ENCODE measurements at regions not wholly inside any gene's neighbourhood (a gene's known extent, or its start where the extent isn't known, plus 50 kb on each side); places are given as distances from the start of the nearest gene placed in this dataset.

- DNase-seq, result peak; percentile 32
- Histone ChIP-seq H3K4me3 (no peak overlapping the region), H3K27me3 (no peaks in the 10 kb centered on the region), H3K36me3 (no peaks in the 10 kb centered on the region), H3K9me3 (no peaks in the 10 kb centered on the region)
Observed at GRCh38 chr2:64288321-64289193, 144.3 kb upstream of the PELI1 start.

GRCh38 chr2:64289251-64289650 is 145.0 kb upstream of the PELI1 start:
- DNase-seq, result no peak
- H3K36me3 ChIP-seq, result no peaks in the 10 kb centered on the region
- no peaks in the 10 kb centered on the region for H3K9me3 ChIP-seq
- H3K27me3 ChIP-seq, result no peaks in the 10 kb centered on the region; the same call in 1 of the 2 replicates
- H3K4me3 ChIP-seq, result no peak overlapping the region

GRCh38 chr2:64289737-64290136 is 145.5 kb upstream of the PELI1 start:
- DNase-seq, result no peak

GRCh38 chr2:64291181-64291580 is 147.0 kb upstream of the PELI1 start:
- Histone ChIP-seq H3K9me3 (no peaks in the 10 kb centered on the region), H3K4me3 (no peak overlapping the region), H3K36me3 (no peaks in the 10 kb centered on the region), H3K27me3 (no peaks in the 10 kb centered on the region; the same call in none of the 2 replicates)
- DNase-seq, result peak; percentile 71

More at GRCh38 chr2:64289737-64290136, 145.5 kb upstream of the PELI1 start:
- no peaks in the 10 kb centered on the region for H3K36me3 ChIP-seq
- no peaks in the 10 kb centered on the region for H3K9me3 ChIP-seq
- no peak overlapping the region for H3K4me3 ChIP-seq
- H3K27me3 ChIP-seq, result no peaks in the 10 kb centered on the region; the same call in 1 of the 2 replicates

- Histone ChIP-seq H3K4me3 (no peak overlapping the region), H3K9me3 (no peaks in the 10 kb centered on the region), H3K36me3 (no peaks in the 10 kb centered on the region), H3K27me3 (no peaks in the 10 kb centered on the region; the same call in none of the 2 replicates)
- DNase-seq, result no peak
Observed at GRCh38 chr2:64295326-64296139, 151.3 kb upstream of the PELI1 start.

GRCh38 chr2:64296140-64296480 is 151.9 kb upstream of the PELI1 start:
- H3K36me3 ChIP-seq, result no peaks in the 10 kb centered on the region
- H3K27me3 ChIP-seq, result no peaks in the 10 kb centered on the region; the same call in none of the 2 replicates
- DNase-seq, result no peak
- no peak overlapping the region for H3K4me3 ChIP-seq
- H3K9me3 ChIP-seq, result no peaks in the 10 kb centered on the region

- H3K27me3 ChIP-seq, result no peaks in the 10 kb centered on the region; the same call in none of the 2 replicates
Observed at GRCh38 chr2:64296695-64297346, 152.6 kb upstream of the PELI1 start.

GRCh38 chr2:64298161-64298560 is 153.9 kb upstream of the PELI1 start:
- Histone ChIP-seq H3K27me3 (peaks cover 2% of the 10 kb centered on the region), H3K36me3 (no peaks in the 10 kb centered on the region), H3K9me3 (no peaks in the 10 kb centered on the region), H3K4me3 (no peak overlapping the region)
- no peak for DNase-seq

More at GRCh38 chr2:64296695-64297346, 152.6 kb upstream of the PELI1 start:
- Histone ChIP-seq H3K36me3 (no peaks in the 10 kb centered on the region), H3K9me3 (no peaks in the 10 kb centered on the region), H3K4me3 (no peak overlapping the region)
- DNase-seq, result no peak

- H3K36me3 ChIP-seq, result no peaks in the 10 kb centered on the region
- H3K27me3 ChIP-seq, result peaks cover 2% of the 10 kb centered on the region; the same call in 1 of the 2 replicates
- no peak overlapping the region for H3K4me3 ChIP-seq
- H3K9me3 ChIP-seq, result no peaks in the 10 kb centered on the region
- no peak for DNase-seq
Observed at GRCh38 chr2:64300066-64300465, 153.9 kb upstream of the LGALSL start.

GRCh38 chr2:64303250-64303649 is 150.7 kb upstream of the LGALSL start:
- Histone ChIP-seq H3K27me3 (peaks cover 2% of the 10 kb centered on the region; the same call in 1 of the 2 replicates), H3K4me3 (no peak overlapping the region), H3K9me3 (no peaks in the 10 kb centered on the region), H3K36me3 (no peaks in the 10 kb centered on the region)
- no peak for DNase-seq

- H3K36me3 ChIP-seq, result no peaks in the 10 kb centered on the region
- DNase-seq, result peak; percentile 20
- no peaks in the 10 kb centered on the region for H3K27me3 ChIP-seq
- no peak overlapping the region for H3K4me3 ChIP-seq
- H3K9me3 ChIP-seq, result no peaks in the 10 kb centered on the region
Observed at GRCh38 chr2:64307421-64307820, 146.5 kb upstream of the LGALSL start.

GRCh38 chr2:64311191-64311910 is 142.6 kb upstream of the LGALSL start:
- Histone ChIP-seq H3K4me3 (no peak overlapping the region), H3K27me3 (0 out of 2 replicates have a peak, but pooled peaks cover 4% of the 10 kb centered on the region), H3K36me3 (no peaks in the 10 kb centered on the region), H3K9me3 (no peaks in the 10 kb centered on the region)
- no peak for DNase-seq

GRCh38 chr2:64311948-64312621 is 141.9 kb upstream of the LGALSL start:
- peak; percentile 90 for DNase-seq
- no peak overlapping the region for H3K4me3 ChIP-seq
- H3K9me3 ChIP-seq, result no peaks in the 10 kb centered on the region
- 0 out of 2 replicates have a peak, but pooled peaks cover 4% of the 10 kb centered on the region for H3K27me3 ChIP-seq
- no peaks in the 10 kb centered on the region for H3K36me3 ChIP-seq

GRCh38 chr2:64312622-64313397 is 141.2 kb upstream of the LGALSL start:
- Histone ChIP-seq H3K4me3 (no peak overlapping the region), H3K9me3 (no peaks in the 10 kb centered on the region), H3K36me3 (no peaks in the 10 kb centered on the region), H3K27me3 (0 out of 2 replicates have a peak, but pooled peaks cover 4% of the 10 kb centered on the region)
- no peak for DNase-seq

GRCh38 chr2:64313398-64313723 is 140.6 kb upstream of the LGALSL start:
- no peak for DNase-seq
- Histone ChIP-seq H3K36me3 (no peaks in the 10 kb centered on the region), H3K27me3 (0 out of 2 replicates have a peak, but pooled peaks cover 4% of the 10 kb centered on the region), H3K9me3 (no peaks in the 10 kb centered on the region), H3K4me3 (no peak overlapping the region)

Measured in MG63 (cell line).